Calu3 (cell line): ENCODE measurements at regions not wholly inside any gene's neighbourhood (a gene's known extent, or its start where the extent isn't known, plus 50 kb on each side); places are given as distances from the start of the nearest gene placed in this dataset.

ENCODE experiments used
- BruUV-seq: library from RNA; stranded (reverse); fragments of 400-500 nt; replicated peaks from 2 replicates; lab custom pipeline; 2021; lab: Mats Ljungman, UMichigan
- CTCF ChIA-PET: fragments of 300-600 bp; sonication (Branson Sonifier 250); formaldehyde crosslinking; loops from one replicate; lab custom pipeline; 2022; ENCODE audit warnings: antibody characterized with exemption; lab: Charles Lee
- DNase-seq: peaks from one replicate; pipeline ENCODE4 v3.0.0; 2022
- H3K27ac Mint-ChIP-seq: one replicate; pipeline ENCODE4 v1.8.0; 2022; ENCODE audit warnings: mixed read lengths; ENCODE audit not compliant: unreplicated experiment
- H3K27me3 Mint-ChIP-seq: one replicate; pipeline ENCODE4 v1.8.0; 2022; ENCODE audit warnings: mixed read lengths; ENCODE audit not compliant: unreplicated experiment
- H3K36me3 Mint-ChIP-seq: one replicate; pipeline ENCODE4 v1.8.0; 2022; ENCODE audit warnings: mild to moderate bottlenecking, moderate library complexity, mixed read lengths; ENCODE audit not compliant: insufficient read depth, unreplicated experiment
- H3K4me1 Mint-ChIP-seq: one replicate; pipeline ENCODE4 v1.8.0; 2022; ENCODE audit warnings: mild to moderate bottlenecking, low read depth, mixed read lengths; ENCODE audit not compliant: unreplicated experiment
- H3K4me3 Mint-ChIP-seq: one replicate; pipeline ENCODE4 v1.8.0; 2022; ENCODE audit warnings: mild to moderate bottlenecking, low read depth, moderate library complexity, mixed read lengths; ENCODE audit not compliant: unreplicated experiment
- H3K9me3 Mint-ChIP-seq: one replicate; pipeline ENCODE4 v1.8.0; 2022; ENCODE audit warnings: low read depth, mixed read lengths; ENCODE audit not compliant: unreplicated experiment
- intact Hi-C: fragments of 100-400 bp; cut with micrococcal nuclease; formaldehyde crosslinking; loops from one replicate; pipeline ENCODE4 v1.10.0; 2022; ENCODE audit not compliant: unreplicated experiment
- TF ChIP-seq, protein P1 (sequence below): fragments of 200-600 bp; IDR thresholded peaks from one replicate; pipeline ENCODE4 v1.8.0; 2022; ENCODE audit warnings: antibody characterized with exemption; ENCODE audit not compliant: unreplicated experiment

- BruUV-seq, result no TSS peak
- Mint-ChIP-seq H3K4me1 (no peaks in the 10 kb centered on the region), H3K9me3 (peaks cover 5% of the 10 kb centered on the region), H3K27ac (no peak overlapping the region), H3K36me3 (no peaks in the 10 kb centered on the region), H3K4me3 (no peak overlapping the region), H3K27me3 (peaks cover 56% of the 10 kb centered on the region)
- TF ChIP-seq, protein P1, sequence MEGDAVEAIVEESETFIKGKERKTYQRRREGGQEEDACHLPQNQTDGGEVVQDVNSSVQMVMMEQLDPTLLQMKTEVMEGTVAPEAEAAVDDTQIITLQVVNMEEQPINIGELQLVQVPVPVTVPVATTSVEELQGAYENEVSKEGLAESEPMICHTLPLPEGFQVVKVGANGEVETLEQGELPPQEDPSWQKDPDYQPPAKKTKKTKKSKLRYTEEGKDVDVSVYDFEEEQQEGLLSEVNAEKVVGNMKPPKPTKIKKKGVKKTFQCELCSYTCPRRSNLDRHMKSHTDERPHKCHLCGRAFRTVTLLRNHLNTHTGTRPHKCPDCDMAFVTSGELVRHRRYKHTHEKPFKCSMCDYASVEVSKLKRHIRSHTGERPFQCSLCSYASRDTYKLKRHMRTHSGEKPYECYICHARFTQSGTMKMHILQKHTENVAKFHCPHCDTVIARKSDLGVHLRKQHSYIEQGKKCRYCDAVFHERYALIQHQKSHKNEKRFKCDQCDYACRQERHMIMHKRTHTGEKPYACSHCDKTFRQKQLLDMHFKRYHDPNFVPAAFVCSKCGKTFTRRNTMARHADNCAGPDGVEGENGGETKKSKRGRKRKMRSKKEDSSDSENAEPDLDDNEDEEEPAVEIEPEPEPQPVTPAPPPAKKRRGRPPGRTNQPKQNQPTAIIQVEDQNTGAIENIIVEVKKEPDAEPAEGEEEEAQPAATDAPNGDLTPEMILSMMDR, result no peak
- no peak for DNase-seq
- CTCF ChIA-PET, result no interaction called here
- intact Hi-C loops, result no loop called here
Observed at GRCh38 chr1:208449951-208450350, 205.8 kb upstream of the PLXNA2 start.

DNA sequence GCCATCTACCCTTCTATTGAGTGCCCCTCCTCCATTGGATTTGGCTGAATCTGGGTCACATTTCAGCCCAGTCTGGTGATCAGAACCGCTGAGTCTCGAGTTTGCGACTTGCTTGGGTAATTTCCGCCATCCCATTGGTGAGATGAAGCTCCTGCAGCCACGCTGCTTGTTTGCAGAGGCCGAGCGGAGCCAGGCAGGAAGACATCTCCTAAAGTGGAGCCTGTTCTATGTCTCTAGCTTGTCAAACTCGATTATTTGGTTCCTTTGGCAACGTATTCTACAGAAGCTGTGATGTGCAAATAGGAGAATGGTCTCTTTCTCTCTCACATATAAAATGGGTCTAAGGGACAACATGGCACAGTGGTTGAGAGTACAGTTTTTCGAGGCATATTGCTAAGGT is 206.8 kb upstream of the PLXNA2 start:
- CTCF ChIA-PET, result no interaction called here
- no peak overlapping the region for H3K4me3 Mint-ChIP-seq
- no peak for DNase-seq

DNA sequence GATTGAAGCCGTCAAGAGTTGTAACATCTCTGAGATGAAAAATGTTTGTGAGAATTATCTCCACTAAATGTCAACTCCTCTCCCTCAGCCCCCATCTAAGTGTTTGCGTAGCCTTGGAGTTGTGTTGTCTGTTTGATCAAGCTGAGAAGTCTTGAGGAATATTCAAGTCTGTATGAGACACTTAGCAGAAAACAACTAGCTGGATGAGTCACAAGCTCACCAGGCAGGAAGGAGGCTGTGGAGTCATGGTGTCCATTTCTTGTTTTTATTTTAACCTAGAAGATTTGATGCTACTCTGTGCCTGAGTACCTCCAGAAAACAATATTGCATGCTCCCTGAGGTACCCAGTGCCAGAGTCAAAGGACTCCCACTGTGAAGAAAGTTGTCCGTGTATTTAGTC is 211.6 kb upstream of the PLXNA2 start:
- TF ChIP-seq, protein P1, result no peak
- H3K9me3 Mint-ChIP-seq, result peaks cover 2% of the 10 kb centered on the region
- peaks cover 7% of the 10 kb centered on the region for H3K27me3 Mint-ChIP-seq
- H3K27ac Mint-ChIP-seq, result no peak overlapping the region
- H3K36me3 Mint-ChIP-seq, result no peaks in the 10 kb centered on the region
- intact Hi-C loops, result no loop called here
- H3K4me1 Mint-ChIP-seq, result no peaks in the 10 kb centered on the region
- BruUV-seq, result no TSS peak
- DNase-seq, result no peak
- no peak overlapping the region for H3K4me3 Mint-ChIP-seq
- CTCF ChIA-PET, result no interaction called here

More for the DNA sequence above, 206.8 kb upstream of the PLXNA2 start:
- TF ChIP-seq, protein P1, result no peak
- intact Hi-C loops, result no loop called here
- Mint-ChIP-seq H3K27ac (no peak overlapping the region), H3K4me1 (no peaks in the 10 kb centered on the region), H3K9me3 (peaks cover 5% of the 10 kb centered on the region), H3K36me3 (no peaks in the 10 kb centered on the region), H3K27me3 (peaks cover 55% of the 10 kb centered on the region)
- BruUV-seq, result no TSS peak

DNA sequence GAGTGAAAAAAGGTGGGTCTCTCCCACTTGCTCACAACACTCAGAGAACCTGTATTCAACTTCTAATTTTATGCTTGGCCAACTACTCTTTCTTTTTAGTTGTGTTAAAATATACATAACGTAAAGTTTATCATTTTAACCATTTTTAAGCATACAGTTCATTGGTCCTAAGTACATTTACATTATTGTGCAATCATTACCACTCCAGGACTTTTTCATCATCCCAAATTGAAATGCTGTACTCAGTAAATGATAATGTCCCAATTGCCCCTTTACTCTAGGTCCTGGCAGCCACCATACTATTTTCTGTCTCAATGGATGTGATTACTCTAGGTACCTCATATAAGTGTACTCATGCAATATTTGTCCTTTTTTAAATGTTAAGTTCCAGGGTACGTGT is 212.3 kb upstream of the PLXNA2 start:
- Mint-ChIP-seq H3K4me1 (no peaks in the 10 kb centered on the region), H3K27ac (no peak overlapping the region), H3K4me3 (no peak overlapping the region), H3K9me3 (peaks cover 2% of the 10 kb centered on the region), H3K27me3 (no peaks in the 10 kb centered on the region), H3K36me3 (no peaks in the 10 kb centered on the region)
- TF ChIP-seq, protein P1, result no peak
- intact Hi-C loops, result no loop called here
- CTCF ChIA-PET, result no interaction called here
- BruUV-seq, result no TSS peak
- no peak for DNase-seq

DNA sequence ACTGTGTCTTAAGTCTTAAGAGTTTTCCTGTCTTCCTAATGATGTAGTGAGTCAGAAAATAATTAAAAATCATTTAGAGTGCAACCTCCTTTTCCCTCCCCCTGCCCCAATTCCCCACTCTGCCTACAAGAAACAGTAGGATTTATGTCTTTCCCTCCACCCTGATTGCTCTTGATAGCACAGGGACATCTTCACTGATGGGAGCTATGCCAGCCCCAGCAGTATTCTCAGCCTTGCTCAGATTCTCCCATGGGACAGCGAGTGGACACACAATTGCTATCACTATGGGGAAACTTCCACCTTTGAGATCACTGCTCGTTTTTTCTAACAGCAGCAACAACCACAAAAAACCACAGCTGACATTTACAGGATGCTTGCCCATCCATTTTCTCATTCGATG is 216.6 kb upstream of the PLXNA2 start:
- CTCF ChIA-PET, result no interaction called here

More for the DNA sequence above, 216.6 kb upstream of the PLXNA2 start:
- DNase-seq, result no peak
- BruUV-seq, result no TSS peak
- intact Hi-C loops, result no loop called here
- H3K27me3 Mint-ChIP-seq, result peaks cover 22% of the 10 kb centered on the region
- no peak overlapping the region for H3K27ac Mint-ChIP-seq
- H3K36me3 Mint-ChIP-seq, result no peaks in the 10 kb centered on the region
- H3K4me1 Mint-ChIP-seq, result no peaks in the 10 kb centered on the region
- peaks cover 2% of the 10 kb centered on the region for H3K9me3 Mint-ChIP-seq
- TF ChIP-seq, protein P1, result no peak
- no peak overlapping the region for H3K4me3 Mint-ChIP-seq
